Endothelial cell of umbilical vein (primary cell): ENCODE measurements at regions not wholly inside any gene's neighbourhood (a gene's known extent, or its start where the extent isn't known, plus 50 kb on each side); places are given as distances from the start of the nearest gene placed in this dataset.

Experiments used
- CTCF ChIP-seq, 2 donors: IDR thresholded peaks; 1 replicate in 1 of 2; 2 replicates in 1 of 2; pipeline ENCODE4 v1.5.1; 2011; ENCODE audit warnings: low read length in 2 of 2, mild to moderate bottlenecking in 2 of 2, moderate library complexity in 2 of 2, control low read depth in 1 of 2, inconsistent platforms in 1 of 2, low read depth in 1 of 2; ENCODE audit not compliant: insufficient read depth in 1 of 2; ENCODE audit errors: extremely low read depth in 1 of 2
- GATA2 ChIP-seq: IDR thresholded peaks from 2 replicates; pipeline ENCODE4 v1.7.0; 2011; ENCODE audit warnings: low read depth, mild to moderate bottlenecking, moderate library complexity, mixed read lengths, low read length; ENCODE audit not compliant: insufficient read length, insufficient read depth

- TF ChIP-seq GATA2 (no peak), CTCF (IDR thresholded peaks at IDR 0.05; ENCODE audit: extremely low read depth in 1 of 2, insufficient read depth in 1 of 2, low read depth in 1 of 2, low read length in 2 of 2) (no peak)
Measured at GRCh38 chr1:59018860-59019259, 235.0 kb upstream of the JUN start.
